OCI-LY7 (cell line): ENCODE measurements at regions not wholly inside any gene's neighbourhood (a gene's known extent, or its start where the extent isn't known, plus 50 kb on each side); places are given as distances from the start of the nearest gene placed in this dataset.

ENCODE experiments used
- BruUV-seq: library from RNA; stranded (reverse); fragments of 400-500 nt; replicated peaks from 2 replicates; lab custom pipeline; 2021; lab: Mats Ljungman, UMichigan
- CTCF ChIA-PET: fragments of 300-600 bp; sonication (Branson Sonifier 250); formaldehyde crosslinking; loops from one replicate; lab custom pipeline; 2022; ENCODE audit warnings: antibody characterized with exemption; ENCODE audit not compliant: unreplicated experiment; lab: Charles Lee
- POLR2A ChIA-PET: fragments of 300-600 bp; sonication (Branson Sonifier 250); formaldehyde crosslinking; loops from one replicate; lab custom pipeline; 2022; ENCODE audit warnings: antibody characterized with exemption; lab: Charles Lee
- DNase-seq: peaks from one replicate; pipeline ENCODE4 v3.0.0-alpha.2; 2015; ENCODE audit warnings: low spot score
- H2AFZ ChIP-seq: fragments of 200-600 bp; sonication (generic), shearing (Covaris generic); 2 replicates; pipeline ENCODE4 v1.6.1; 2014; ENCODE audit warnings: mild to moderate bottlenecking, antibody characterized with exemption, low read length, moderate library complexity
- H3K27ac ChIP-seq: fragments of 200-600 bp; sonication (generic); 2 replicates; pipeline ENCODE4 v1.5.1; 2014; ENCODE audit warnings: mixed run types, low read depth, mild to moderate bottlenecking, moderate library complexity, low read length, inconsistent platforms; ENCODE audit not compliant: poor library complexity, severe bottlenecking
- H3K36me3 ChIP-seq: fragments of 200-600 bp; sonication (generic); 2 replicates; pipeline ENCODE4 v1.6.1; 2014; ENCODE audit warnings: mild to moderate bottlenecking, antibody characterized with exemption, low read length, moderate library complexity, mixed read lengths; ENCODE audit not compliant: insufficient read depth
- H3K4me1 ChIP-seq: fragments of 200-600 bp; sonication (generic); 2 replicates; pipeline ENCODE4 v1.5.1; 2014; ENCODE audit warnings: mild to moderate bottlenecking, low read length; ENCODE audit not compliant: insufficient read depth, poor library complexity, severe bottlenecking
- H3K4me2 ChIP-seq: fragments of 200-600 bp; sonication (generic); 2 replicates; pipeline ENCODE4 v1.6.1; 2014; ENCODE audit warnings: mild to moderate bottlenecking, low read length
- H3K4me3 ChIP-seq: fragments of 200-600 bp; sonication (generic); 2 replicates; pipeline ENCODE4 v1.5.1; 2014; ENCODE audit warnings: mild to moderate bottlenecking, low read depth, low read length; ENCODE audit not compliant: poor library complexity, severe bottlenecking
- H3K79me2 ChIP-seq: fragments of 200-600 bp; sonication (generic); 2 replicates; pipeline ENCODE4 v1.6.1; 2016; ENCODE audit warnings: low read depth, mild to moderate bottlenecking, low read length, moderate library complexity, mixed read lengths; ENCODE audit not compliant: insufficient read depth
- H3K9me2 ChIP-seq: fragments of 200-600 bp; sonication (generic); 2 replicates; pipeline ENCODE4 v1.6.1; 2016; ENCODE audit warnings: mild to moderate bottlenecking, low read length, mixed read lengths; ENCODE audit not compliant: insufficient read depth
- H3K9me3 ChIP-seq: fragments of 200-600 bp; sonication (generic); 2 replicates; pipeline ENCODE4 v1.6.1; 2014; ENCODE audit warnings: mild to moderate bottlenecking, mixed run types, low read length, mixed read lengths
- H4K20me1 ChIP-seq: fragments of 200-600 bp; sonication (generic); 2 replicates; pipeline ENCODE4 v1.6.1; 2014; ENCODE audit warnings: mild to moderate bottlenecking, antibody characterized with exemption, low read length, moderate library complexity, mixed read lengths; ENCODE audit not compliant: insufficient read depth
- EZH2phosphoT487 ChIP-seq: fragments of 200-600 bp; sonication (generic); IDR thresholded peaks from 2 replicates; pipeline ENCODE4 v1.6.1; 2018; ENCODE audit warnings: low read depth, borderline replicate concordance, mild to moderate bottlenecking, mixed run types, antibody characterized with exemption, low read length, moderate library complexity, mixed read lengths
- intact Hi-C: fragments of 100-400 bp; cut with micrococcal nuclease; formaldehyde crosslinking; loops from one replicate; pipeline ENCODE4 v1.10.0; 2022; ENCODE audit not compliant: unreplicated experiment
- TF ChIP-seq, protein P1 (sequence below): fragments of 200-600 bp; sonication (generic); conservative IDR thresholded peaks from 2 replicates; pipeline ENCODE4 v1.5.1; 2014; ENCODE audit warnings: mild to moderate bottlenecking, antibody characterized with exemption, low read length, moderate library complexity, mixed read lengths

DNA sequence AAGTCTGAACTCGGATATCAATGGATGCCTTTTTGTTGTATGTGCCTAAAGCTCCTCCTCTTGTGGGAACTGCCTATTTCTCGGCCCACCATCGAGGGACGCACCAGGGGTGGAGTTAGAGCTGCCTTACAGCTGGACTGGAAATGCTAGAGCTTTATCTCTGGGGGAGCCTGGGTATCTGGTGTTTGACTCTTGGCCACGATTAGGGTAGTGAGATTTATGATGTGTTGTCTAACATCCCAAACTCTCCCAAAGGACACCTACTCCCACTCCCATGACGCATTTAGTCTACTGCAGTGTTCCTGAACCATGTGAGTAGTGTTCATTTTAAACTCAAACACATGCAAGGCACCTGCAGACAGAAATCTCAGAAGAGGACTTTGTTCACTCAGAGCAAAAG is 594.8 kb downstream of the METTL4 start:
- no peaks in the 10 kb centered on the region for H3K9me3 ChIP-seq
- no peaks in the 10 kb centered on the region for H3K36me3 ChIP-seq
- no peak for TF ChIP-seq EZH2phosphoT487
- TF ChIP-seq, protein P1, sequence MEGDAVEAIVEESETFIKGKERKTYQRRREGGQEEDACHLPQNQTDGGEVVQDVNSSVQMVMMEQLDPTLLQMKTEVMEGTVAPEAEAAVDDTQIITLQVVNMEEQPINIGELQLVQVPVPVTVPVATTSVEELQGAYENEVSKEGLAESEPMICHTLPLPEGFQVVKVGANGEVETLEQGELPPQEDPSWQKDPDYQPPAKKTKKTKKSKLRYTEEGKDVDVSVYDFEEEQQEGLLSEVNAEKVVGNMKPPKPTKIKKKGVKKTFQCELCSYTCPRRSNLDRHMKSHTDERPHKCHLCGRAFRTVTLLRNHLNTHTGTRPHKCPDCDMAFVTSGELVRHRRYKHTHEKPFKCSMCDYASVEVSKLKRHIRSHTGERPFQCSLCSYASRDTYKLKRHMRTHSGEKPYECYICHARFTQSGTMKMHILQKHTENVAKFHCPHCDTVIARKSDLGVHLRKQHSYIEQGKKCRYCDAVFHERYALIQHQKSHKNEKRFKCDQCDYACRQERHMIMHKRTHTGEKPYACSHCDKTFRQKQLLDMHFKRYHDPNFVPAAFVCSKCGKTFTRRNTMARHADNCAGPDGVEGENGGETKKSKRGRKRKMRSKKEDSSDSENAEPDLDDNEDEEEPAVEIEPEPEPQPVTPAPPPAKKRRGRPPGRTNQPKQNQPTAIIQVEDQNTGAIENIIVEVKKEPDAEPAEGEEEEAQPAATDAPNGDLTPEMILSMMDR: no peak
- no peaks in the 10 kb centered on the region for H3K4me1 ChIP-seq
- DNase-seq: no peak
- no TSS peak for BruUV-seq
- no peaks in the 10 kb centered on the region for H4K20me1 ChIP-seq
- no peak overlapping the region for H2AFZ ChIP-seq
- no peak overlapping the region for H3K27ac ChIP-seq
- CTCF ChIA-PET: no interaction called here
- H3K4me2 ChIP-seq: no peak overlapping the region
- no peaks in the 10 kb centered on the region for H3K79me2 ChIP-seq
- no peak overlapping the region for H3K4me3 ChIP-seq
- intact Hi-C loops: no loop called here
- no peaks in the 10 kb centered on the region for H3K9me2 ChIP-seq
- POLR2A ChIA-PET: interaction anchor here (1.0 to 1.1 kb wide), 2 partner anchors 12 to 81 kb away, joined by 3 to 5 read pairs; no protein-coding TSS in a partner anchor

DNA sequence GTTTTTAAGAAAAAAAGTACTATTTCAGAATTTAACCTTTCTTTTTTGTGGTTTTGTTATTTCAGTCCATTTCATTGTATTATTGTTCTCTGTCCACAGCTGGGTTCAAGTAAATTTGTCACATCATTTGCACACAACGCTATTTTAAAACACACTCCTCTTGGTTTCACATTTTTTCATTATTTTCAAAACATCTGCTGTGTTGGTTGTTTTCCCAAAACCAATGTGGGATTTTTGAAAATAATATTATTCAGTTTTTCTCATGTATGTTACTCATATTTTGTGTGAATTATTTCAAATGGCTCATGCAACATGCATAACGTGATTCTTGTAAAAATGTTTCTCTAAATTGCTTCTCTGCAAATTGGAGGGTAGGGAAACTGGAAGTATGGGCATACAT is 589.2 kb downstream of the METTL4 start:
- Histone ChIP-seq H3K36me3 (no peaks in the 10 kb centered on the region), H3K4me1 (no peaks in the 10 kb centered on the region), H4K20me1 (no peaks in the 10 kb centered on the region), H3K79me2 (no peaks in the 10 kb centered on the region), H3K4me3 (no peak overlapping the region), H3K9me3 (no peaks in the 10 kb centered on the region), H2AFZ (no peak overlapping the region), H3K4me2 (no peak overlapping the region), H3K9me2 (no peaks in the 10 kb centered on the region), H3K27ac (no peak overlapping the region)
- BruUV-seq: no TSS peak
- no peak for DNase-seq
- intact Hi-C loops: no loop called here
- ChIA-PET CTCF (no interaction called here), POLR2A (no interaction called here)
- TF ChIP-seq, protein P1: no peak
- TF ChIP-seq EZH2phosphoT487: no peak

DNA sequence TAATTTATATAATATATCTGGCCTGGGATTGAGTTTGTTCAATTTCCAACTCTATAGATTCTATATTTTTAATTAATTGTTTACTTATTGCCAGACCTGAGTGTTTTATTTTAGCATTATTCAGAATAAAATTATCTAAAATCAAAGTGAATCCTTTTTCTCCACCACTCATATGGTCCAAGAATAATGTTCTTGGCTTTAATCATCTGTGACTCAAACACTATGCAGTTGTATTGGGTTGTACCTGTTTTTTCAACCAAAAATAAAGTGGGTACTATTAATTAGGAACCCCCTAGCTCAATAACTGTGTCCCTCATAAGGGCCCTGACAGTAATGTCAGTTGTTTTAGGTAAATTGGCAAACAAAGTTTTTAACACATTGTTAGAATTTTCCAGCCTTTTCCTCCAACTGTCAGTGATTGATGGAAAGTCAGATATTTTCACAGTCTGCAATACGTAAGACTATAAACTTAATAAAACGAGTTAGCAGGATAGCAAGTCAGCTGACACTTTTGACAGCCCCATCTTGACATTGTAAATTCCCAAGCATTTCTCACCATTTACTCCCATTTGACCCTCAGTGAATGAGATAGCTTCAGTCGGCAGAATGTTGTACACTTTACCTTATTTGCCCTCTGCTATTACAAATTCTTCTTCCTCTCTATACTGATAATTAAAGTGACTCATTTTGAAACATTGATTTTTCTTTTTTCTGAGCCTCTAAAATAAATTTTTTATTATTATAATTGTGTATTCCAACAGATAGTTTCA is 587.4 kb downstream of the METTL4 start:
- no peak for DNase-seq
- no peak overlapping the region for H3K27ac ChIP-seq
- no peak overlapping the region for H2AFZ ChIP-seq
- ChIA-PET CTCF (no interaction called here), POLR2A (no interaction called here)
- no peaks in the 10 kb centered on the region for H3K9me3 ChIP-seq
- no peak overlapping the region for H3K4me3 ChIP-seq
- no peak overlapping the region for H3K4me2 ChIP-seq
- no peaks in the 10 kb centered on the region for H3K79me2 ChIP-seq
- H3K9me2 ChIP-seq: no peaks in the 10 kb centered on the region
- no TSS peak for BruUV-seq
- H3K36me3 ChIP-seq: no peaks in the 10 kb centered on the region
- intact Hi-C loops: no loop called here
- no peaks in the 10 kb centered on the region for H4K20me1 ChIP-seq
- no peaks in the 10 kb centered on the region for H3K4me1 ChIP-seq
- TF ChIP-seq, protein P1: no peak
- no peak for TF ChIP-seq EZH2phosphoT487
